ENCODE measurements at regions not wholly inside any gene's neighbourhood (a gene's known extent, or its start where the extent isn't known, plus 50 kb on each side); places are given as distances from the start of the nearest gene placed in this dataset.
"Not testable (repeated sequence)": the region's sequence is repeated elsewhere in the genome, so short reads cannot be mapped to it uniquely, and the experiment has no call there.

DNA sequence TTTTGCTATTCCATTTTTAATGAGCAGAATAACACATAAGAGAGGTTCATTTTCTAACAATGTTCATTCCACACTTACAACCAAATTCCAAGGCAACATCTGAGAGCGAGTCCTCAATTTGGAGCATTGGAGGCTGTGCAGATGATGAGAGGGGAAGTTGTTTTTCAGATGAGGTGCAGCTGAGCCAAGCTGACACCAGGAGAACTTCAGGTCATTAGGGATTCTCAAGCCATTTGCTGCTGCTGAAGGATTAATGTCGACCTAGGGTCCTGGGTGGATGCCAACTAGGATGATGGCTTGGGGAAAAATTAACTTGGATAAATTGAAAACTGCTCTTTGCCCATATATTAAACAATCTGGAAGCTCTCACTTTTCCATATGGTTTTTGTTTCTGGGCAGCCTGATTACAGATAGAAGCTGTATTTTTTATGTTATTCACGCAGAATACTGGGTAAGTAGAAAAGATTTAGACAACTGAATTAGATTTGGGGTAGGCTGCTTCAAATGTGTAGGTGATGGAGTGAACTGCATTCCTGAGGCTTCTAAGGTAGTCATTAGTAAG is 206.4 kb upstream of the SLC39A10 start:
- DNase-seq = no peak

GRCh38 chr2:195447323-195447975 is 209.6 kb upstream of the SLC39A10 start:
- no peak for DNase-seq

DNA sequence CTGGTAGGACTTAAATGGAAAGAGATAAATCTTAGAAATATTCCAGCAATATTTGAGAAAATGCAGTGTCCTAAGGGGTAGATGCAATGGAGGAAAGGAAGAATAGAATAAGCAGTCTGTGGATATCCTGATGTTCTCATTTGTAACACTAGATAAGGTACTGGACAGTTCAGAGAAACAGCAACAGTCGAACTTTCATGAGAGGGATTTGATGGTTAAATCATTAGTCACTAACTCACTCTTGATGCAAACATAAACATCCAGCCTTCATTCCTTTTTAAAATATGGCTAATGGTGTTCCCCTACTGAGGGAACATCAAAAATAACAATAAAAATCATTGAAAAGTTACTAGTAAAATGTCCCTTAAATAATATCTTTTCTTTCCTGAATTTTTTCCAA is 211.4 kb upstream of the SLC39A10 start:
- no peak for DNase-seq

- no peak for DNase-seq
Measured at GRCh38 chr2:195443926-195444325, 213.1 kb upstream of the SLC39A10 start.

DNA sequence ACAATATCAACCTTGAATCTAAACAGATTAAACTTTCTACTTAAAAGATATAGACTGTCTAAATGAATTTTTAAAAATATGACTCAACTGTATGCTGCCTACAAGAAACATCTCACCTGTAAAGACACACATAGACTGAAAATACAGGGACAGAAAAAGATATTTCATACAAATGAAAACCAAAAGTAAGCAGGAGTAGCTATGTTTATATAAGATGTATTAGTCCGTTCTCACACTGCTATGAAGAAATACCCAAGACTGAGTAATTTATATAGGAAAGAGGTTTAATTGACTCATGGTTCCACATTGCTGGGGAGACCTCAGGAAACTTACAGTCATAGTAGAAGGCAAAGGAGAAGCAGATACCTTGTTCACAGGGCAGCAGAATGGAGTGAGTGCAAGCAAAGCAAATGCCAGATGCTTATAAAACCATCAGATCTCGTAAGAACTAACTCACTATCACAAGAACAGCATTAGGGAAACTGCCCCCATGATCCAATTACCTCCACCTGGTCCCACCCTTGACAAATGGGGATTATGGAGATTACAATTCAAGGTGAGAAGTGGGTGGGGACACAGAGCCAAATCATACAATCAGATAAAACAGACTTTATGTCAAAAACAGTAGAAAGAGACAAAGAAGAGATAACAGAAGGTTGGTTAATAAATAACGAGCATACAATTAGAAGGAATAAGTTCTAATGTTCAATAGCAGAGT is 214.4 kb upstream of the SLC39A10 start:
- DNase-seq = no peak

DNA sequence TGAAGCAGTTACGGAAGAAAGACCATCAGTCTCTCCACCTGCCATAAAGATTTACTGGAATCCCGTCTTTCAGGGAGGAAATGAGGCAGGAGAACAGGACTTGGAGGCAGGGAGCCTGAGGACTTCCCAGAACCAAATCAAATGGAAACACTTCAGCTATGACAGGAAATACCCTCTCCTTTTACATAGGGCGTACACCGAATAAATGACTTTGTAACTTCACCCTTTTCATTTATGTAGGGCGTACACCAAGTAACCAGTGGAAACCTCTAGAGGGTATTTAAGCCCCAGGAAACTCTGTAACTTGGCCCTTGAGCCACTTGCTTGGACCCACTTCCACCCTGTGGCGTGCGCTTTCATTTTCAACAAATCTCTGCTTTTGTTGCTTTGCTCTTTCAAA is 218.3 kb upstream of the SLC39A10 start:
- DNase-seq = no peak

- DNase-seq = no peak
Measured at GRCh38 chr2:195437521-195437920, 219.5 kb upstream of the SLC39A10 start.

GRCh38 chr2:195434346-195434745 is 222.7 kb upstream of the SLC39A10 start:
- no peak for DNase-seq

DNA sequence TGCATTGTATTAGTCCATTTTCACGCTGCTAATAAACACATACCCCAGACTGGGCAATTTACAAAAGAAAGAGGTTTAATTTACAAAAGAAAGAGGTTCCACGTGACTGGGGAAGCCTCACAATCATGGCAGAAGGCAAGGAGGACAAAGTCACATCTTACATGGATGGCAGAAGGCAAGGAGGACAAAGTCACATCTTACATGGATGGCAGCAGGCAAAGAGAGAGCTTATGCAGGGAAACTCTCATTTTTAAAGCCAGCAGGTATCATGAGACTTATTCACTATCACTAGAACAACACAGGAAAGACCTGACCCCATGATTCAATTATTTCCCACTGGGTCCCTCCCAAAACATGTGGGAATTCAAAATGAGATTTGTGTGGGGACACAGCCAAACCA is 223.3 kb upstream of the SLC39A10 start:
- DNase-seq = not testable (repeated sequence)

GRCh38 chr2:195428673-195429072 is 228.4 kb upstream of the SLC39A10 start:
- no peak for DNase-seq

DNA sequence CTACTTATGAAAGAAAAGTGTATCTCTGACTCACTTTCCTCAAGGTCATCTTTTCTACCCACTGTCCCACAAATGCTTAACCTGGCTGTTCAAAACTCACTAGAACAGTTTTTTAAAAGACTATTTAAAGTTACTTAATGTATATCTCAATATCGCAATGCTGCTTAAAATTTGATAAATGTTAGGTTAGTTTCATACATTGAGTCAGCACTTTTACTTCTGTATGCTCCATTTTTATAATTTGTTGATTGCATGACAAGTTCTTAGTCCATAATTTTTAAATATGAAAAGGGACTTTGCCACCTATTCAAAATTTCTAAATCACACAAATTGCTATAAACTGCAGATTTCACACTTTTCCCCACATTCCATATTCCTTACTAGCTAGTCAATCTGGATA is 231.7 kb upstream of the SLC39A10 start:
- no peak for DNase-seq

DNA sequence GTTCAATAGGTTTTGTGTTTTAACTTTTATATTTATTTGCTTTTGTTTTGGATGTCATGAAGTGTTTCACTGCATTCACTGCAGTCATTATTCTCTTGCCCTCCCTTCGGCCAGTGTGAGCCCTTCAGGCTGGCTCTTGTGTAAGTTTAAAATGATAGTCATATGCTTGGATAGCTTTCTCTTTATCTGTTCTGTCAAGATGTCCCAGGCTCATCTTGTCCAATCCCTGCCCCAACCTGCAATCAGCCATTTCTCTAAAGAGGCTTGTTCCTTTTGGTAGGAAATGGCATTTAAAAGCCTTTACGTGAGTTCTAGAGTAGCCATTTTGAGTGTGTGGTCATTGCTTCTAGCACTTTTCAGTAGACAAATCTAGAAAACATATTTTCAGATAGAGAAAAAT is 238.0 kb upstream of the SLC39A10 start:
- no peak for DNase-seq

DNA sequence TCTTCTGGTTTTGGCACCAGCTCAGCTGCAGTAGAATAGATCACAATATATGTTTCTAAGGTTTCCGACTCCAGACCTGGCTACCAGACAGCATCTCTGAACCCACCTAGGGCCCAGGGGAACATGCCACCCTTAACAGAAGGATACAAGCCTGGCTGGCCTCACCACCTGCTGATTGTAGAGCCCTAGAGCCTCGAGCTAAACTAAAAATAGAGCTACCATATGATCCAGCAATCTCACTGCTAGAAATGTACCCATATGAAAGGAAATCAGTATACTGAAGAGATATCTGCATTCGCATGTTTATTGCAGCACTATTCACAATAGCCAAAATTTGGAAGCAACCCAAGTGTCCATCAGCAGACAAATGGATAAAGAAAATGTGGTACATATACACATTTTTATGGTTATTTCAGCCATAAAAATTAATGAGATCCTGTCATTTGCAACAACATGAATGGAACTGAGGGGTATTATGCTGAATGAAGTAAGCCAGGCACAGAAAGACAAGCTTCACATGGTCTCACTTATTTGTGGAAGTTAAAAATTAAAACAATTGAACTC is 242.4 kb upstream of the SLC39A10 start:
- no peak for DNase-seq

DNA sequence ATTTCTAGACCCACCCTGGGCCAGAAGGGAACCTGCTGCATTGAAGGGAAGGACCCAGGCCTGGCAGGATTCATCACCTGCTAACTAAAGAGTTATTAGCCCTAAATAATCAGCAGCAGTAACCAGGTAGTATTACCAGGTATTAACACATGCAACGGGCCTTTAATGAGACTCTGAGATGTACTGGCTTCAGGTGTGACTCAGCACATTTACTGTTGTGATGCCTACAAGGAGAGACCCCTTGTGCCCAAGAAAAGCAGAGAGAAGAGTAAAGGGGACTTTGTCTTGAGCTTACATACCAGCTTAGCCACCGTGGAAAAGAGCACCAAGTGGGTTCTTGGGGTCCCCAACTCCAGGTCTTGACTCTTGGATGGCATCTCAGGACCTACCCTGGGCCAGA is 243.1 kb upstream of the SLC39A10 start:
- DNase-seq = no peak

DNA sequence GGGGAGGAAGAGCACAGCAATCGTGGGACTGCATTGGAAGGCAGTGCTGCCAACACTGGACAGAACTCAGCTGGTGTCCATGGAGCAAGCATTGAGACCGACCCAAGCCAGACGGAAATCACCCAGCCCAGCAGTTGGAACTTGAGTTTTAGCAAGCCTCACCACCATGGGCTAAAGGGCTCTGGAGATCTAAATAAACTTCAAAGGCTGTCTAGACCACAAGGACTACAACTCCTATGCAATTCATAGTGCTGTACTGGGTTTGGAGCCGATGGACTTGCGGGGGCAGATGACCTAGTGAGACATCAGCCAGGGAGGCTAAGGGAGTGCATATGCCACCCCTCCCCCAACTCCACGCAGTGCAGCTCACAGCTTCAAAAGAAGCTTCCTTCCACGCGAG is 243.6 kb upstream of the SLC39A10 start:
- DNase-seq = no peak

- DNase-seq = no peak
Measured at GRCh38 chr2:195411219-195411687, 245.8 kb upstream of the SLC39A10 start.

DNA sequence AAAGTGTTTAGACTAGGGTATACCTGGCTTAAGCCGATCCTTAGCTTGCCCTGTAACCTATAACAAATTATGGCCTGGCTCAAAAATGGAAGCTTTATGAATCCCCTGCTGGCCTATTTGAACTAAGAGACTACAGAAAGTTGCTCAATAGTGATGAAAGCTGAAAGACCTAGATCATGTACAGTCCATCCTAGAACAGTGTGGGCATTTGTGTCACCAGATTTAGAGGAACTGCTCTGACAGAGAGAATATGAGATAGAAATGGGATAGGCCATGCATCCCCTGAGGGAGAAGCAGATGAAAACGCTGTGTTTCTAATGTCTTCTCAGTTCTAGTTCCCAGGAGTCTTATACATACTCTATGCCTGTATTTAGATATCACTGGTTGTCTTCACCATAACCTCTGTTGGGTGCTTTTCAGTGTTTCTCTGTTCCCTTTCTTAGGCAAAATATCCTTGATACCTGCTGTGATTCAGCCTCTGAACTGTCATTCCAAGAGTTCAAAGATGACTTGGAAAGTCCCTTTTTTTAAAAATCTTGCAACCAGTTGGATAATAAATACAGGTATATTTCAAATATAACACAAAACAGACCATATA is 246.9 kb upstream of the SLC39A10 start:
- no peak for DNase-seq

DNA sequence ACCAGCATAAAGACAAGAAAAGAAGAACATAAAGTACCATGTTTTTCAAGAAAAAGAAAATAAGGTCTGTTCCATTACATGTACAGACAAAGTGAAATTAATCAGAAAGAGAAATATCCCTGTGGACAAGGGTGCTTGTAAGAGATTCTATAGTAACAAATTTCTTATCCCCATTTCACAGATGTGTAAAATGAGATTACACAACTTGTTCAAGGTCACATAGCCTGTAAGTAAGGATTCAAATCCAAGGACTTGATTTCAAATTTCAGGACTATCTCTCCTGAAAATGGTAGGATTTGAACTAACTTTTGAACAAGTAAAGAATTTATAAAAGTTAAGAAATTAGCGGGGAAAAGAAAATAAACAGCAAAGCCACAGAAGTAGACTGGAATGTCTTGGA is 248.2 kb upstream of the SLC39A10 start:
- no peak for DNase-seq

DNA sequence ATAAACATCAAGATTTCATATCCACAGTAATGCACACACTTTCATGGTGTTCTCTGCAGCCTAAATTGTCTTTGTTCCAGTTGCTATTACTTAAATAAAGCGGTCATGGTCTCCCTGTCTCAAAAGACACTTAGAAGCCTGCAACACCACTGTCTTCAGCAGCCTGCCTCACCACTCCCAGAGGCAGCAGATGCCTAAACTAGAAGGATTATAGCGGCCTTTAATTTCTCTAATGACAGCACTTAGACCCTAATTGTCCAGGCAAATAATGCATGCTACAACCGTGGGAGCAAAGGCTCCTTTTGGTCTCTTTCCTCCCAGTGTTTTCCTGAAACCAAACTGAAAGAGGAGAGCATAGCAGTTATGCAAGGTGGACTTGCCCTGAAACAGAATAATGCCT is 248.8 kb upstream of the SLC39A10 start:
- DNase-seq = no peak

- DNase-seq = no peak
Measured at GRCh38 chr2:195407783-195408182, 249.2 kb upstream of the SLC39A10 start.

- no peak for DNase-seq
Measured at GRCh38 chr2:195406886-195407603, 250.0 kb upstream of the SLC39A10 start.

- no peak for DNase-seq
Measured at GRCh38 chr2:195404651-195405050, 252.4 kb upstream of the SLC39A10 start.

GRCh38 chr2:195396479-195396878 is 260.5 kb upstream of the SLC39A10 start:
- DNase-seq = no peak

Measured in activated naive CD4-positive, alpha-beta T cell treated with Interleukin-2 at 50 U/mL for 16 hours (primary cell).